Thyroid gland (tissue), 4 donors: ENCODE measurements at regions not wholly inside any gene's neighbourhood (a gene's known extent, or its start where the extent isn't known, plus 50 kb on each side); places are given as distances from the start of the nearest gene placed in this dataset.
"Not testable (repeated sequence)": the region's sequence is repeated elsewhere in the genome, so short reads cannot be mapped to it uniquely, and the experiment has no call there.

Experiments
- DNase-seq, 2 donors: peaks; one replicate each; pipeline ENCODE4 v3.0.0-alpha.2; 2019
- H3K27ac ChIP-seq, 3 donors: fragments of 200-600 bp; sonication (generic); 1 replicate in 2 of 3; 2 replicates in 1 of 3; pipeline ENCODE4 v1.5.1; 2016 to 2019; ENCODE audit warnings: mild to moderate bottlenecking in 1 of 3, moderate library complexity in 1 of 3
- H3K27me3 ChIP-seq: fragments of 200-600 bp; sonication (generic); one replicate; pipeline ENCODE4 v1.5.1; 2019
- H3K36me3 ChIP-seq, 2 donors: fragments of 200-600 bp; sonication (generic); one replicate each; pipeline ENCODE4 v1.5.1; 2016 to 2019
- H3K4me1 ChIP-seq, 2 donors: fragments of 200-600 bp; sonication (generic); one replicate each; pipeline ENCODE4 v1.5.1; 2017 to 2019
- H3K4me3 ChIP-seq, 3 donors: fragments of 200-600 bp; sonication (generic); replicated peaks in 1 of 3; 1 replicate in 2 of 3; 2 replicates in 1 of 3; pipeline ENCODE4 v1.5.1; 2016; ENCODE audit warnings: mild to moderate bottlenecking in 1 of 3
- H3K9me3 ChIP-seq: fragments of 200-600 bp; sonication (generic); one replicate; pipeline ENCODE4 v1.5.1; 2017
- CTCF ChIP-seq, 6 experiments: fragments of 200-600 bp in 3 of 6; fragments of 450-650 bp in 3 of 6; sonication (generic) in 3 of 6; IDR thresholded peaks; one replicate each; pipeline ENCODE4 v1.5.1; 2016 to 2019; ENCODE audit warnings: antibody characterized with exemption in 6 of 6, mild to moderate bottlenecking in 2 of 6, inconsistent platforms in 1 of 6, moderate library complexity in 1 of 6
- POLR2A ChIP-seq, 2 donors: fragments of 450-650 bp; IDR thresholded peaks; one replicate each; pipeline ENCODE4 v1.6.1; 2017; ENCODE audit warnings: antibody characterized with exemption in 2 of 2, mild to moderate bottlenecking in 2 of 2, moderate library complexity in 1 of 2
- WGBS, 2 donors: methylation state at CpG; one replicate each; pipeline ENCODE4 v1.1.5; 2017; 5-methylcytosine and 5-hydroxymethylcytosine counted together
- intact Hi-C: fragments of 100-400 bp; cut with DNase I; formaldehyde crosslinking; loops from one replicate; pipeline ENCODE4 v1.15.1; 2023

- no peak for DNase-seq
- intact Hi-C loops, result no loop called here
- Histone ChIP-seq H3K9me3 (no peaks in the 10 kb centered on the region), H3K4me3 (no peak overlapping the region), H3K4me1 (no peaks in the 10 kb centered on the region), H3K36me3 (no peaks in the 10 kb centered on the region), H3K27me3 (no peaks in the 10 kb centered on the region), H3K27ac (no peak overlapping the region)
- TF ChIP-seq POLR2A (IDR thresholded peaks at IDR 0.05), result no peak
- TF ChIP-seq CTCF (IDR thresholded peaks at IDR 0.05), result no peak
- WGBS, 2 donors, result 25 to 45% methylated on average over 1 of the region's 1 CpG
Observed at GRCh38 chr7:4484545-4484944, 197.6 kb upstream of the FOXK1 start.

- Histone ChIP-seq H3K36me3 (no peaks in the 10 kb centered on the region), H3K4me1 (no peaks in the 10 kb centered on the region), H3K4me3 (no peak overlapping the region), H3K27me3 (no peaks in the 10 kb centered on the region), H3K27ac (no peak overlapping the region), H3K9me3 (no peaks in the 10 kb centered on the region)
- TF ChIP-seq CTCF (IDR thresholded peaks at IDR 0.05) (no peak), POLR2A (IDR thresholded peaks at IDR 0.05) (no peak)
- no peak for DNase-seq
- intact Hi-C loops, result no loop called here
- WGBS, 2 donors, result 35 to 41% methylated on average over 4 of the region's 4 CpGs
Observed at GRCh38 chr7:4486907-4487306, 195.2 kb upstream of the FOXK1 start.

- WGBS, 2 donors, result 80 to 91% methylated on average over 2 to 17 of the region's 30 CpGs
- H3K27ac ChIP-seq, H3K9me3 ChIP-seq, DNase-seq, H3K4me1 ChIP-seq, intact Hi-C loops, H3K36me3 ChIP-seq, H3K4me3 ChIP-seq, H3K27me3 ChIP-seq: not testable (repeated sequence)
Observed at GRCh38 chr7:4496911-4497310, 185.2 kb upstream of the FOXK1 start.

- intact Hi-C loops, result no loop called here
- 82 to 91% methylated on average over 10 of the region's 10 CpGs for WGBS, 2 donors
- Histone ChIP-seq H3K4me3 (no peak overlapping the region), H3K27ac (no peak overlapping the region), H3K4me1 (no peaks in the 10 kb centered on the region), H3K36me3 (no peaks in the 10 kb centered on the region), H3K27me3 (no peaks in the 10 kb centered on the region), H3K9me3 (no peaks in the 10 kb centered on the region)
- DNase-seq, result no peak
- TF ChIP-seq POLR2A (IDR thresholded peaks at IDR 0.05) (no peak), CTCF (IDR thresholded peaks at IDR 0.05) (no peak)
Observed at GRCh38 chr7:4500812-4501211, 181.3 kb upstream of the FOXK1 start.

GRCh38 chr7:4507886-4508285 lies 174.2 kb upstream of the FOXK1 start:
- intact Hi-C loops, H3K4me1 ChIP-seq, H3K9me3 ChIP-seq, DNase-seq, H3K27ac ChIP-seq, H3K4me3 ChIP-seq, H3K27me3 ChIP-seq, H3K36me3 ChIP-seq: not testable (repeated sequence)
- 86 to 91% methylated on average over 7 of the region's 7 CpGs for WGBS, 2 donors

- TF ChIP-seq CTCF (IDR thresholded peaks at IDR 0.05) (no peak), POLR2A (IDR thresholded peaks at IDR 0.05) (no peak)
- WGBS, 2 donors, result 88 to 100% methylated on average over 1 of the region's 1 CpG
- Histone ChIP-seq H3K4me1 (no peaks in the 10 kb centered on the region), H3K36me3 (no peaks in the 10 kb centered on the region), H3K9me3 (no peaks in the 10 kb centered on the region), H3K27ac (no peak overlapping the region), H3K4me3 (no peak overlapping the region), H3K27me3 (no peaks in the 10 kb centered on the region)
- intact Hi-C loops, result no loop called here
- no peak for DNase-seq
Observed at GRCh38 chr7:4513450-4513849, 168.6 kb upstream of the FOXK1 start.
